Activated T-cell treated with anti-CD3 and anti-CD28 coated beads, Interleukin-2, amount 50 U/mL, for 4 hours (primary cell): ENCODE measurements at regions not wholly inside any gene's neighbourhood (a gene's known extent, or its start where the extent isn't known, plus 50 kb on each side); places are given as distances from the start of the nearest gene placed in this dataset.
"Not testable (repeated sequence)": the region's sequence is repeated elsewhere in the genome, so short reads cannot be mapped to it uniquely, and the experiment has no call there.

Experiments
- ATAC-seq, 2 donors: fragments of 200-7000 bp; cut with Tn5 transposase; one replicate each; pipeline ENCODE4 v1.10.0; 2021
- DNase-seq: peaks from one replicate; pipeline ENCODE4 v3.0.0-alpha.2; 2020
- H3K27me3 Mint-ChIP-seq: one replicate; pipeline ENCODE4 v1.8.0; 2021; ENCODE audit warnings: low read depth, mixed read lengths
- H3K36me3 Mint-ChIP-seq: one replicate; pipeline ENCODE4 v1.8.0; 2022; ENCODE audit warnings: mixed read lengths; ENCODE audit not compliant: insufficient read depth
- H3K4me1 Mint-ChIP-seq: one replicate; pipeline ENCODE4 v1.8.0; 2021; ENCODE audit warnings: low read depth, mixed read lengths
- H3K4me3 Mint-ChIP-seq: one replicate; pipeline ENCODE4 v1.8.0; 2021; ENCODE audit warnings: mild to moderate bottlenecking, moderate library complexity, mixed read lengths
- H3K9me3 Mint-ChIP-seq: one replicate; pipeline ENCODE4 v1.8.0; 2021; ENCODE audit warnings: mixed read lengths

DNA sequence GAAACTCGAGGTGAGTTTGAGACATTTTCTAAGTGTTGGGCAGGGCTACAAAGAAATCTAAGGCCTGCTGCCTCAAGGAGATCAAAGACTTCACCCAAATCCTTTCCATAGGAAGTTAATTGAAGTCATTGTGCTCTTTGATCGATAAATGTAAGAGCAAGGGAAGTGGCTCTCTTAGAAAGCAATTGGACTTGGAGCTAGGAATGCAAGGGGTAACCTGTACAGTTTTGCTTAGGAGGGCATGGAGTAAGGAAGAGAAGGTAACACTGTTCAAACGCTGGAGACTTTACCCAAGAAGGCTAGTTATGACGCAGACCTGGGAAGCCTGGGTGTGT is 418.0 kb upstream of the PROX1 start:
- no peak overlapping the region for H3K4me3 Mint-ChIP-seq
- H3K36me3 Mint-ChIP-seq: peaks cover 2% of the 10 kb centered on the region
- no peak for ATAC-seq
- H3K4me1 Mint-ChIP-seq: no peaks in the 10 kb centered on the region
- peaks cover 9% of the 10 kb centered on the region for H3K9me3 Mint-ChIP-seq
- no peak for DNase-seq
- no peaks in the 10 kb centered on the region for H3K27me3 Mint-ChIP-seq

DNA sequence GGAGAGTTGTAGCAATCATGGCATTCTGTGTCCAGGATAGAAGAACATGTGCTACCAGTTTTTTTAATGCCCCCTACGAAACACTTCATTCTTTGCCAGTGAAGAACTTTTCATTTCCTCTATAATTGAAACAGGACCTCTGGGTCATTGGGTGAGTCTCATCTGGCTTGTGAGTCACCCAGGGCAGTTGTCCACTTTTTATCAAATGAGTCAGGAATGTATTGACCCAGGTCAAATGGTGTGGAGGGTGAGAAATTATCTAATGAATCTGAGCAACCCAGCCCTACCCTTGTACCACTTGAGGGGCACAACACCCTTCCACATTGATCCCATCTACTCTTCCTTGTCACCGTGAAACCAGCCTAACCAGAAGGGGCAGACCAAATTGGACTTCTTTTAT is 417.3 kb upstream of the PROX1 start:
- Mint-ChIP-seq H3K27me3 (no peaks in the 10 kb centered on the region), H3K4me1 (no peaks in the 10 kb centered on the region), H3K36me3 (peaks cover 2% of the 10 kb centered on the region), H3K4me3 (no peak overlapping the region), H3K9me3 (peaks cover 8% of the 10 kb centered on the region)
- ATAC-seq (no peak), DNase-seq (no peak)

DNA sequence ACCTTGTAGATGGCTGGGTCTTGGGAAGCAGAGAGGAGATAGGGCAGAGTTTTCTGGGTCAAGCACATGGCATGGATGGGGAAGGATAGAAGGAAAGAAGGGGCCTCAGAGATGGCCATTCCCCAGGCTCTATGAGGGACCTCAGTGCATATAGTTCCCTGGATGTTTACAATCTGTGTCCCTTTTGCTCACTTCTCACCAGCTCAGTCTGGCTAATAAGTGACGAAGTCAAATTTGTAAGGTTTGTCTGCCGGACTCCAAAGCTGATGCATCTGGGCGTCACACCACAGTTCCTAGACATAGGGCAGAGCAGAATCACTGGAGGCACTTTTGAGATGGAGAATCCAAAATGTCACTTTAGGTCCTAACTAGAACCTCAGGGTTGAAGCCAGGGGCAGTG is 416.4 kb upstream of the PROX1 start:
- Mint-ChIP-seq H3K4me3 (no peak overlapping the region), H3K9me3 (peaks cover 6% of the 10 kb centered on the region), H3K27me3 (no peaks in the 10 kb centered on the region)

DNA sequence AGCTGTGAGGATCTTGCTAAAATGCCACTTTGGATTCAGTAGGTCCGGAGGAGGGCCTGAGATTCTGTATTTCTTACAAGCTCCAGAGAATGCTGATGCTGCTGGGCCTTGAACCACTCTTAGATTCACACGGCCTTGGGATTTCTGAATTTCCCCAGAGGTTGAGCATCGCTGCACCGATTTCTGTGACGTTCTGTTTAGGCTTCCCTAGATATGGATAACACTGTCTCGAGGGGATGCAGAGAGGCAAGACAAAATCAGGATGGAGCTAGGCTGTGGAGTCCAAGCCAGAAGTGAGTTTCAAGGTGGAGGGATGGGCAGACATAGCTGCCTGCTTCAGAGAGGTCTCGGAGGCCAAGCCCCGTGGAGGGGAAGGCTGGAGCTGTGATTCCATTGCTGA is 415.9 kb upstream of the PROX1 start:
- no peaks in the 10 kb centered on the region for H3K4me1 Mint-ChIP-seq
- H3K4me3 Mint-ChIP-seq: no peak overlapping the region
- H3K36me3 Mint-ChIP-seq: no peaks in the 10 kb centered on the region
- no peaks in the 10 kb centered on the region for H3K27me3 Mint-ChIP-seq
- ATAC-seq: no peak
- no peak for DNase-seq
- H3K9me3 Mint-ChIP-seq: peaks cover 1% of the 10 kb centered on the region

More for the DNA sequence above, 416.4 kb upstream of the PROX1 start:
- peaks cover 1% of the 10 kb centered on the region for H3K36me3 Mint-ChIP-seq
- H3K4me1 Mint-ChIP-seq: no peaks in the 10 kb centered on the region
- ATAC-seq: no peak
- no peak for DNase-seq

DNA sequence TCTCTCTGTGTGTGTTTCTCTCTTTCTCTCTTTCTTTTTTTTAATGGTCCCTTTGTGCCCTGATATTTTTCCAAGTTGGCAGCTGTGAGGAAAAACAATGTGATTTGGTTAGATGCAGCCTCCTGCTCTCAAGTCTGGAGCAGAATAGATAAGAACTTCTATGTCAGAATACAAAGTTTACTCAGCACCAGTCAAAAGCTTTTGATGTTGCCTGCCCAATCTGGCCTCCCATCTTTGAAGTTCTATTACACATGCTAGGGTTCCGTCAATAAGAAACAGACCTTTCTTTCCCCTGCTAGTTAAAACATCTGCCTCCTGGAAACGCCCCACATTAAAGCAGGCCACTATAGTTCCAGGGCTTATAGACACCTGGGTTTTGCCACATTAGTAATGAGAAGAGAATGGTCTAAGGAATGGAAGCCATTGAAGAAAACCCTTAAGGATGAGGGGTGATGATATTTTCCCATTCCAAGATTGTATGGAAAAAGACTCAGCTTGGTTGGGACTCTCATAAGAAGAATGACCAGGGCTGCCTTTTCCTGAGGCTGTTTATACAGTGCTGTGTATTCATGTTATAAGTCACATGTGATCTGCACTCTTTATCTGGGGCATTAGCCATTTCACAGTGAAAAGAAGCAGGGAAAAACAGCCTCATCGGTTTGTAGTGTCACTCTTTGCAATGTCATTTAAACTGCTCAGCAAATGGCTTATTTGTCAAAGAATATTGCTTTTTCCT is 414.7 kb upstream of the PROX1 start:
- H3K4me1 Mint-ChIP-seq: no peaks in the 10 kb centered on the region
- ATAC-seq: no peak
- H3K4me3 Mint-ChIP-seq: no peak overlapping the region
- DNase-seq: no peak
- H3K36me3 Mint-ChIP-seq: no peaks in the 10 kb centered on the region
- H3K9me3 Mint-ChIP-seq: peaks cover 8% of the 10 kb centered on the region
- no peaks in the 10 kb centered on the region for H3K27me3 Mint-ChIP-seq

DNA sequence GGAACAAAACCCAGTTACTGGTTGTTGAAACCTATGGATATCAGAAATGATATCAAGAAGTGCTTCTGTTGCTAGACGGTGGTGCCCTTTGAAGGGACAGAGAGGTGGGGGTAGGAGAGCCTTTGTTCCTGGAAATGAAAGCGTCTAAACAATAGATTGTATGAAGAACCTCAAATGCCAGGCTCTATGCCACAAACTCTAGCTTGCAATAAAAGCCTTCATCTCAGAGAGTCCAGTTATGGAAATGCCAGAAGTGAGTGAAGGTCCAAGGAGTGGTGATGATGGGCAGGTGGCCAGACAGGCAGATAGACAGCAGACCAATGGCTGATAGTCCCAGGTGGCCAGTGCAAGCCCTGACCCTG is 414.1 kb upstream of the PROX1 start:
- Mint-ChIP-seq H3K27me3 (no peaks in the 10 kb centered on the region), H3K9me3 (peaks cover 8% of the 10 kb centered on the region), H3K4me1 (no peaks in the 10 kb centered on the region), H3K36me3 (no peaks in the 10 kb centered on the region), H3K4me3 (no peak overlapping the region)
- ATAC-seq: no peak
- no peak for DNase-seq

DNA sequence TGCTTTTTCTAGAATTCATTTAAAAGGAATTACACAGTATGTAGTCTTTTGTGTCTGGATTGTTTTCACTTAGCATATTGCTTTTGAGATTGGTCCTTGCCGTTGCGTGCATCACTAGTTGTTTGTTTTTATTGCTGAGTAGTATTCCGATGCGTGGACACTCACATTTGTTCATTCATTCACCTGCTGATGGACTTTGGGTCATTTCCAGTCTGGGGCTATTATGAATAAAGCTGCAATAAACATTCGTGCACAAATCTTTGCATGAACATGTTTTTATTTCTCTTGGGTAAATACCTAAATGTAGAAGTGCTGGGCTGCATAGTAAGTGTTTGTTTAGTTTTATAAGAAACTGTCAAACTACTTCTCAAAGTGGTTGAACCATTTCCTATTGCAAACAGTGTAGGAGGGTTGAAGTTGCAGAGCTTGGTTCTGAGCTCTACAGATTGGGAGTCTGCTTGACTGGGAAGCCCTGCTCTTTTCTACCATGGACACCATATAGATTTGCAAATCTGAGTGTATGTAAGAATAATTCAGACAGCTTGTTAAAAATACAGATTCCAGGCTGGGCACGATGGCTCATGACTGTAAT is 404.7 kb upstream of the PROX1 start:
- Mint-ChIP-seq H3K9me3 (peaks cover 6% of the 10 kb centered on the region), H3K4me3 (no peak overlapping the region), H3K36me3 (no peaks in the 10 kb centered on the region), H3K4me1 (peaks cover 2% of the 10 kb centered on the region), H3K27me3 (no peaks in the 10 kb centered on the region)
- ATAC-seq: no peak
- no peak for DNase-seq

DNA sequence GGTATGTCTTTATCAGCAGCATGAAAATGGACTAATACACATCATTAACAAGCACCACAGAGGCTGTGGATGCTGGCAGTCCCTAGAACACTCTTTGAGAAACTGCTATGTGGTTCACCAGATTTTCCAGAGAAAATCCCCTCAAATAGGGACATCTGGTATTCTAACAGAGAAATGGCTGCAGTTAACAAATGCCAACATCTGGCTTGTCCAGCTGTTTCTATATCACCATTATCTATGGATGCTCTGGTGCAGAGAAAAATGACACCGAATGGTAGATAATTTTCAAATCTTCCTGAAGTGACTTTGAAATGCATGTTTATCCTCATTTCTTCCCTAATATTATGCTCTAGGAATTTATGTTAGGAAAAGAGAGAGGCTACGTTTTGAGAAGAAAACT is 403.5 kb upstream of the PROX1 start:
- H3K27me3 Mint-ChIP-seq: no peaks in the 10 kb centered on the region
- no peak for ATAC-seq

DNA sequence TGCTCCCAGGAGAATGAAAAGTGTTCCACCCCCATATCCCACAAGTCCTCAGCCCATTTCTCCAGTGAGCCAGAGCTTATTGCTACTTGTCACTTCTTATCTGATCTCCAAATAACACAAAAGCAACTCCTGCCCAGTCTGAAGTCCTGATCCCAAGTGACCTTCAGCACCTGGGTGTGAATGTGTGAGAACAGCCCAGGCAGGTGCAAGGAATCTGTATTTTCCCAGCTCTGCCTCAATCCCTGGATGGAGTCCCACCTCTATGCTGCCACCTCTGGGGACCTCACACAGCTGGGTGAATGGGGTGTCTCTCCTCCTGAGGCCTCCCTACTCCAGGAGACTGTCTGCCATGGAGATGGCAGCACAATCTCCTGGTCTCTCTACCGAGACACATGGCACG is 402.4 kb upstream of the PROX1 start:
- Mint-ChIP-seq H3K4me3 (no peak overlapping the region), H3K36me3 (no peaks in the 10 kb centered on the region), H3K27me3 (no peaks in the 10 kb centered on the region), H3K9me3 (no peaks in the 10 kb centered on the region), H3K4me1 (peaks cover 2% of the 10 kb centered on the region)
- no peak for ATAC-seq
- DNase-seq: no peak

More for the DNA sequence above, 403.5 kb upstream of the PROX1 start:
- H3K4me1 Mint-ChIP-seq: peaks cover 2% of the 10 kb centered on the region
- no peaks in the 10 kb centered on the region for H3K9me3 Mint-ChIP-seq
- H3K4me3 Mint-ChIP-seq: no peak overlapping the region
- H3K36me3 Mint-ChIP-seq: no peaks in the 10 kb centered on the region
- DNase-seq: no peak

DNA sequence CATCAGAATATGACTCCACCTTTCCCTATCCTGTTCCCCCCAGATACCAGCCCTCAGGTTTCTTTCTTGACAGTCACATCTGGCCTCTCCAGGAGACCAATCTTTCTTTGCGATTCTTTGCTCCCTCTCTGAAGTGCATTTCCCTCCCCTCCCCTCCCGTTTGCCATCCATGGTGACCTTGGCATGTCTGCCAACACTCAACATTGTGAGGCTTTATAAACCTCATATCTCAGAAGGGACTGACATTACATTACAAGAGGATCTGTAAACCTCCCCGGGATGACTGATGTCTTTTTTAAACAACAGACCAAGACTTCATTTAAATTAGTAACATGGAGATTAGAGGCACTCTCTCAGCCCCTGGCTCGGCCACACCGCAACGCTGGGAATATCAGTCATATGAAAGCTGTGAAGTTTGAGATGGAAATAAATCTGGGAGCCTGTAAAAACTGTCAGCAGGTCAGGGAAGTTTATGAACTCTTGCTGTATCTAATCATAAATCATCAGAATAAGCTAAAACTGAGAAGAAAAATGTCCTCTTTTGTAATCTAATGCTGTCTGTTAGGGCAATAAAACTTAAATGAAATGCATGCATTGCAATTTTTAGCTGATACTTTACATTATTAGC is 401.7 kb upstream of the PROX1 start:
- ATAC-seq: no peak
- no peaks in the 10 kb centered on the region for H3K27me3 Mint-ChIP-seq
- no peaks in the 10 kb centered on the region for H3K36me3 Mint-ChIP-seq
- no peaks in the 10 kb centered on the region for H3K9me3 Mint-ChIP-seq
- H3K4me1 Mint-ChIP-seq: peaks cover 2% of the 10 kb centered on the region
- H3K4me3 Mint-ChIP-seq: no peak overlapping the region
- no peak for DNase-seq

DNA sequence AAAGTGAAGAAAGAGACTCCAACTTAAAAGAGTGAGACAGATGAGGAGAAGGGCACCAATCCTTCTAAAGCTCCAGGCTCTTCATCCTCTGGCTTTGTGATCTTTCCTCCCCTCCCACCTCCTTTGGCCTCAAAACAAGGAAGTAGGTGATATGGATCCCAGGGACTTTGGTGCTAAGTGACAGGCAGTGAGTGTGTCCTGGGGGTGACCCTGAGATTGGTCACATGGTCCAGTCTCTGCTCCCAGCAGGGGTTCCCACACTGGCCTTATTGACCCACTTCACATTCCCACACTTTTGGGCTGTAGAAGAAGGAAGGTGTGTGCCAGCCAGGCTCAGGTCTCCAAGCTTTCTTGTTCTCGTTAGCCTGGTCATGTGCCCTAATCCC is 401.2 kb upstream of the PROX1 start:
- ATAC-seq (no peak), DNase-seq (no peak)
- no peaks in the 10 kb centered on the region for H3K9me3 Mint-ChIP-seq
- H3K4me3 Mint-ChIP-seq: no peak overlapping the region
- H3K4me1 Mint-ChIP-seq: peaks cover 2% of the 10 kb centered on the region
- H3K27me3 Mint-ChIP-seq: no peaks in the 10 kb centered on the region
- H3K36me3 Mint-ChIP-seq: no peaks in the 10 kb centered on the region

DNA sequence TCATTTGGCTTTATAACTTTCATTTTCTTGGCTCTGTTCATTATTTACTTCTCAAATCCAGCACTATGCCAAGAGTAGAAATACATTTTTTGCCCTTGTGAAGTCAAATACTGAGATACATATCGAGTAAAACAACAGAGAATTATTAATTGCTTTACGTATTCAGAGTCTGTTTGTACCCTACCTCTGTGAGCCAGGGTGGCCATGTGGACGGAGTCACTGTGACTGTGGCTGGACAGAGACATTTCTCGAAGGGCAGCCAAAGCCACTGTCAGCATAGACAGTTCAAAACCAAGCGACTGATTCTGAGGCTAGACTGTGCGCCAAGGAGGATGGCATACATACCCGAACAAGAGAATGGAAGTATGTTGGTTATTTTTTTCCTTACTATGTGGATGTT is 391.0 kb upstream of the PROX1 start:
- no peaks in the 10 kb centered on the region for H3K36me3 Mint-ChIP-seq
- no peak overlapping the region for H3K4me3 Mint-ChIP-seq
- H3K4me1 Mint-ChIP-seq: no peaks in the 10 kb centered on the region
- H3K9me3 Mint-ChIP-seq: no peaks in the 10 kb centered on the region
- DNase-seq (no peak), ATAC-seq (no peak)
- no peaks in the 10 kb centered on the region for H3K27me3 Mint-ChIP-seq

DNA sequence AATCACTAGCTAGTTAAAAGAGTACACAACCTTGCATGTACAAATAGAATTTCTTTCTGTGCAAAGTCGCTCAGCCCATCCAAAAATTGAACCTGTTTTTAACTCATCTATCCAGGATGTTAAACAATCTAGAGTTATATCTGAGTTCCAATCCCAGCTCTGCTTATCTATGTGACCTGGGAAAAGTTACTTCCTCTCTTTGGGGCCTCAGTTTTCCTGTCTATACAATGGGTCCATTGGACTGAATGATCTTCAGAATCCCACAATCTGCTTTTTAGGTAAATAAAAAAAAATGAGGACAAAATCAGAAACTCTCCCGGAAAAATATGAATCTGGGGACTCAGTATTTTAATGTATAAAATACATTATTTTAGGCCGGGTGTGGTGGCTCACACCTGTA is 389.5 kb upstream of the PROX1 start:
- H3K4me3 Mint-ChIP-seq: no peak overlapping the region
- DNase-seq: no peak
- no peaks in the 10 kb centered on the region for H3K27me3 Mint-ChIP-seq
- H3K9me3 Mint-ChIP-seq: no peaks in the 10 kb centered on the region
- no peaks in the 10 kb centered on the region for H3K4me1 Mint-ChIP-seq
- no peaks in the 10 kb centered on the region for H3K36me3 Mint-ChIP-seq
- no peak for ATAC-seq

DNA sequence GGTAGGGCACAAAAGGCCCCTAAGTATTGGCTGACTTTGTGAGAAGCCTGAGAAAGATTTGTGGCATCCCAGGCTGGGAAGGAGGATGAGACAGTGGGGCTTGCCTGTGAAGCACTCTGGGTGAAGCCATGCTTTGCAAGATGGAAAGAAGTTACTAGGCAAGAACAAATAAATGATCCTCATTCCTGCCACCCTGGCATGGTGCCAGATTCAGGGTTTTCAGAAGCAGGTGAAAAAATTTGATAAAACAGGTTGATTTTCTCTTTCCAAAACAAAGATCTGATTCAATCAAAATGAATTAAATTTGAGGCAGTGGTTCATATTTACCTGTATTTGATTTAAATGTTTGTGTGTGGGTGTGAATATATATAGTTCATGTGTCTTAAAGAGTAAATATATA is 386.9 kb upstream of the PROX1 start:
- Mint-ChIP-seq H3K9me3 (no peaks in the 10 kb centered on the region), H3K4me3 (no peak overlapping the region), H3K36me3 (no peaks in the 10 kb centered on the region), H3K27me3 (no peaks in the 10 kb centered on the region), H3K4me1 (no peaks in the 10 kb centered on the region)
- DNase-seq: no peak
- ATAC-seq: no peak

DNA sequence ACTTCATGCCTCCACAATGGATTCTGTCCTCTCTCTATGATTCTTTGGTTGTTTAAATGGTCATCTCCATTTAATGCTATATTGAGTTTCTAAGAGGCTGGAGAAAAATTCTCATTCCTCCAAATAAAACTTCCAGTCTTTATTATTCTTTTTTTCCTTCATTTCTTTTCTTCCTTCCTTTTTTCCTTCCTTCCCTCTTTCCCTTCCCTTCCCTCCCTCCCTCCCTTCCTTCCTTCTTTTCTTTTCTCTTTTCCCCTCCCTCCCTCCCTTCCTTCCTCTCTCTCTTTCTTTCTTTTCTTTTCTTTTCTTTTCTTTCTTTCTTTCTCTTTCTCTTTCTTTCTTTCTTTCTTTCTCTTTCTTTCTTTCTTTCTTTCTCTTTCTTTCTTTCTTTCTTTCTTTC is 386.1 kb upstream of the PROX1 start:
- not testable (repeated sequence) for H3K4me1 Mint-ChIP-seq, ATAC-seq, H3K36me3 Mint-ChIP-seq, H3K4me3 Mint-ChIP-seq, H3K9me3 Mint-ChIP-seq, DNase-seq, H3K27me3 Mint-ChIP-seq
